GM12878 (cell line): ENCODE measurements at regions not wholly inside any gene's neighbourhood (a gene's known extent, or its start where the extent isn't known, plus 50 kb on each side); places are given as distances from the start of the nearest gene placed in this dataset.

ENCODE experiments used
- ATF7 ChIP-seq: fragments of 450-650 bp; IDR thresholded peaks from 2 replicates; pipeline ENCODE4 v1.6.1; 2016; ENCODE audit warnings: low read depth, mild to moderate bottlenecking
- BMI1 ChIP-seq: fragments of 450-650 bp; IDR thresholded peaks from 2 replicates; pipeline ENCODE4 v1.6.1; 2016; ENCODE audit warnings: mild to moderate bottlenecking, moderate library complexity, borderline replicate concordance
- CBX3 ChIP-seq: fragments of 200-600 bp; sonication (generic); IDR thresholded peaks from 2 replicates; pipeline ENCODE4 v1.6.1; 2016; ENCODE audit warnings: low read depth, borderline replicate concordance
- CHD1 ChIP-seq: IDR thresholded peaks from 2 replicates; pipeline ENCODE4 v1.6.1; 2012; ENCODE audit warnings: low read depth, low read length, improper control_type of control experiment
- GATAD2B ChIP-seq: fragments of 450-650 bp; conservative IDR thresholded peaks from 2 replicates; pipeline ENCODE4 v1.6.1; 2017; ENCODE audit warnings: low read depth, mild to moderate bottlenecking, moderate library complexity
- HCFC1 ChIP-seq: fragments of 150-350 bp; IDR thresholded peaks from 2 replicates; pipeline ENCODE4 v1.6.1; 2014; ENCODE audit warnings: low read length
- KDM1A ChIP-seq: fragments of 200-600 bp; sonication (generic); IDR thresholded peaks from 2 replicates; pipeline ENCODE4 v1.6.1; 2016; ENCODE audit warnings: borderline replicate concordance
- MEF2B ChIP-seq: fragments of 450-650 bp; IDR thresholded peaks from 2 replicates; pipeline ENCODE4 v1.6.1; 2018; ENCODE audit warnings: mild to moderate bottlenecking, moderate library complexity; ENCODE audit not compliant: partially characterized antibody, poor library complexity, severe bottlenecking
- NFIC ChIP-seq: IDR thresholded peaks from 2 replicates; pipeline ENCODE4 v1.6.1; 2012; ENCODE audit warnings: low read depth, mild to moderate bottlenecking, inconsistent platforms, low read length, moderate library complexity
- NR2C1 ChIP-seq: fragments of 450-650 bp; IDR thresholded peaks from 2 replicates; pipeline ENCODE4 v1.6.1; 2017; ENCODE audit warnings: antibody characterized with exemption, mild to moderate bottlenecking, moderate library complexity
- PAX5 ChIP-seq: IDR thresholded peaks from 2 replicates; pipeline ENCODE4 v1.6.1; 2011; ENCODE audit warnings: low read depth, low read length, borderline replicate concordance
- POLR2A ChIP-seq: IDR thresholded peaks from 2 replicates; pipeline ENCODE4 v1.6.1; 2011; ENCODE audit warnings: low read depth, mild to moderate bottlenecking, low read length
- SIX5 ChIP-seq: IDR thresholded peaks from 2 replicates; pipeline ENCODE4 v1.6.1; 2011; ENCODE audit warnings: mild to moderate bottlenecking, low read depth, low read length, moderate library complexity; ENCODE audit not compliant: severe bottlenecking
- SMAD1 ChIP-seq: fragments of 450-650 bp; IDR thresholded peaks from 2 replicates; pipeline ENCODE4 v1.6.1; 2018; ENCODE audit warnings: mild to moderate bottlenecking, low read depth; ENCODE audit not compliant: partially characterized antibody
- STAT3 ChIP-seq: IDR thresholded peaks from 2 replicates; pipeline ENCODE4 v1.6.1; 2011; ENCODE audit warnings: low read depth, low read length, improper control_type of control experiment
- ZNF207 ChIP-seq: fragments of 450-650 bp; IDR thresholded peaks from 2 replicates; pipeline ENCODE4 v1.6.1; 2014; ENCODE audit warnings: antibody characterized with exemption, mild to moderate bottlenecking, borderline replicate concordance
- ZNF24 ChIP-seq: fragments of 450-650 bp; IDR thresholded peaks from 2 replicates; pipeline ENCODE4 v1.6.1; 2017; ENCODE audit warnings: antibody characterized with exemption, mild to moderate bottlenecking
- ZNF274 ChIP-seq: IDR thresholded peaks from one replicate; pipeline ENCODE4 v1.8.0; 2011; ENCODE audit not compliant: insufficient read length, insufficient read depth
- TF ChIP-seq, protein P1 (sequence below), 3 experiments: IDR thresholded peaks in 2 of 3; conservative IDR thresholded peaks in 1 of 3; 2 replicates each; pipeline ENCODE4 v1.5.1; 2011; ENCODE audit warnings: low read depth in 3 of 3, low read length in 3 of 3, mild to moderate bottlenecking in 3 of 3, control low read depth in 2 of 3, moderate library complexity in 2 of 3, inconsistent platforms in 1 of 3, mixed read lengths in 1 of 3; ENCODE audit not compliant: control insufficient read depth in 2 of 3, insufficient read depth in 1 of 3; ENCODE audit errors: extremely low read depth in 1 of 3
- TF ChIP-seq, protein P2 (sequence below): fragments of 450-650 bp; formaldehyde crosslinking; IDR thresholded peaks from 2 replicates; pipeline ENCODE4 v1.4.0; 2020; ENCODE audit warnings: mild to moderate bottlenecking, moderate library complexity
- TF ChIP-seq, protein P3 (sequence below): IDR thresholded peaks from 2 replicates; pipeline ENCODE4 v1.6.1; 2011; ENCODE audit warnings: low read depth, mild to moderate bottlenecking, low read length, moderate library complexity, borderline replicate concordance; ENCODE audit errors: extremely low read depth
- TF ChIP-seq, protein P4 (sequence below): IDR thresholded peaks from 2 replicates; pipeline ENCODE4 v1.6.1; 2012; ENCODE audit warnings: low read depth, low read length, improper control_type of control experiment
- TF ChIP-seq, protein P5 (sequence below): fragments of 450-650 bp; IDR thresholded peaks from 2 replicates; pipeline ENCODE4 v1.6.1; 2016; ENCODE audit warnings: mild to moderate bottlenecking

DNA sequence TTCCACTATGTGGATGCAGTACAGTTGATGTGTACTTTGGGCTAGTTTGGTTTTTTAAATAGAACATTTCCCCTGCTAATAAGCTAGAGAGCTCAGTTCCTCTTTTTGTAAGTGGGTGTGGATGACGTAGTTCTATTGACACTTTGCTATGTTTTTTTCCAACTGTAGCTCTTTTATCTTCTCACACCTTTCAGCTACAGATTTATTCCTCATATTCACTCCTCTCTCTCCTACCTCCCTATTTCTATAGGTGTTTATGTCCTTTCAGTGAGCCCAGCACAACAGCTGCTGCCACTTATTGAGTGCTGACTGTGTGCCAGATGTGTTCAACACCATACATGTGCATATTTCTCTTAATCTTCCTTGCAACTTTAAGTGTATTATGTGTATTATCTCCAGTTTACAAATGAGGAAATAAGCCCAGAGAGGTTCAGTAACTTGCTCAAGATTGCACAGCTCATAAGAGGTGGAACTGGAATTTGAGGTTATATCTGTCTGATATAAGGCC is 215.7 kb downstream of the SEMA6A start (continued):
- peak; percentile 84 for TF ChIP-seq NFIC
- peak; percentile 94 for TF ChIP-seq GATAD2B
- no peak for TF ChIP-seq ZNF274
- TF ChIP-seq MEF2B, result peak; percentile 90
- no peak for TF ChIP-seq POLR2A
- TF ChIP-seq, protein P1, sequence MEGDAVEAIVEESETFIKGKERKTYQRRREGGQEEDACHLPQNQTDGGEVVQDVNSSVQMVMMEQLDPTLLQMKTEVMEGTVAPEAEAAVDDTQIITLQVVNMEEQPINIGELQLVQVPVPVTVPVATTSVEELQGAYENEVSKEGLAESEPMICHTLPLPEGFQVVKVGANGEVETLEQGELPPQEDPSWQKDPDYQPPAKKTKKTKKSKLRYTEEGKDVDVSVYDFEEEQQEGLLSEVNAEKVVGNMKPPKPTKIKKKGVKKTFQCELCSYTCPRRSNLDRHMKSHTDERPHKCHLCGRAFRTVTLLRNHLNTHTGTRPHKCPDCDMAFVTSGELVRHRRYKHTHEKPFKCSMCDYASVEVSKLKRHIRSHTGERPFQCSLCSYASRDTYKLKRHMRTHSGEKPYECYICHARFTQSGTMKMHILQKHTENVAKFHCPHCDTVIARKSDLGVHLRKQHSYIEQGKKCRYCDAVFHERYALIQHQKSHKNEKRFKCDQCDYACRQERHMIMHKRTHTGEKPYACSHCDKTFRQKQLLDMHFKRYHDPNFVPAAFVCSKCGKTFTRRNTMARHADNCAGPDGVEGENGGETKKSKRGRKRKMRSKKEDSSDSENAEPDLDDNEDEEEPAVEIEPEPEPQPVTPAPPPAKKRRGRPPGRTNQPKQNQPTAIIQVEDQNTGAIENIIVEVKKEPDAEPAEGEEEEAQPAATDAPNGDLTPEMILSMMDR (IDR thresholded peaks at IDR 0.05 in 2 of 3, conservative IDR thresholded peaks at IDR 0.05 in 1 of 3; ENCODE audit: control insufficient read depth in 2 of 3, extremely low read depth in 1 of 3, insufficient read depth in 1 of 3, low read depth in 3 of 3, low read length in 3 of 3), result no peak
- TF ChIP-seq, protein P2, sequence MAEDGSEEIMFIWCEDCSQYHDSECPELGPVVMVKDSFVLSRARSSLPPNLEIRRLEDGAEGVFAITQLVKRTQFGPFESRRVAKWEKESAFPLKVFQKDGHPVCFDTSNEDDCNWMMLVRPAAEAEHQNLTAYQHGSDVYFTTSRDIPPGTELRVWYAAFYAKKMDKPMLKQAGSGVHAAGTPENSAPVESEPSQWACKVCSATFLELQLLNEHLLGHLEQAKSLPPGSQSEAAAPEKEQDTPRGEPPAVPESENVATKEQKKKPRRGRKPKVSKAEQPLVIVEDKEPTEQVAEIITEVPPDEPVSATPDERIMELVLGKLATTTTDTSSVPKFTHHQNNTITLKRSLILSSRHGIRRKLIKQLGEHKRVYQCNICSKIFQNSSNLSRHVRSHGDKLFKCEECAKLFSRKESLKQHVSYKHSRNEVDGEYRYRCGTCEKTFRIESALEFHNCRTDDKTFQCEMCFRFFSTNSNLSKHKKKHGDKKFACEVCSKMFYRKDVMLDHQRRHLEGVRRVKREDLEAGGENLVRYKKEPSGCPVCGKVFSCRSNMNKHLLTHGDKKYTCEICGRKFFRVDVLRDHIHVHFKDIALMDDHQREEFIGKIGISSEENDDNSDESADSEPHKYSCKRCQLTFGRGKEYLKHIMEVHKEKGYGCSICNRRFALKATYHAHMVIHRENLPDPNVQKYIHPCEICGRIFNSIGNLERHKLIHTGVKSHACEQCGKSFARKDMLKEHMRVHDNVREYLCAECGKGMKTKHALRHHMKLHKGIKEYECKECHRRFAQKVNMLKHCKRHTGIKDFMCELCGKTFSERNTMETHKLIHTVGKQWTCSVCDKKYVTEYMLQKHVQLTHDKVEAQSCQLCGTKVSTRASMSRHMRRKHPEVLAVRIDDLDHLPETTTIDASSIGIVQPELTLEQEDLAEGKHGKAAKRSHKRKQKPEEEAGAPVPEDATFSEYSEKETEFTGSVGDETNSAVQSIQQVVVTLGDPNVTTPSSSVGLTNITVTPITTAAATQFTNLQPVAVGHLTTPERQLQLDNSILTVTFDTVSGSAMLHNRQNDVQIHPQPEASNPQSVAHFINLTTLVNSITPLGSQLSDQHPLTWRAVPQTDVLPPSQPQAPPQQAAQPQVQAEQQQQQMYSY (CRISPR knock-in tag), result no peak
- TF ChIP-seq ATF7, result peak; percentile 99
- TF ChIP-seq CHD1, result peak; percentile 78; the same call in 1 of the 2 replicates
- no peak for TF ChIP-seq CBX3
- peak; percentile 47 for TF ChIP-seq SMAD1
- TF ChIP-seq STAT3, result peak; percentile 92; the same call in 1 of the 2 replicates
- TF ChIP-seq, protein P3, sequence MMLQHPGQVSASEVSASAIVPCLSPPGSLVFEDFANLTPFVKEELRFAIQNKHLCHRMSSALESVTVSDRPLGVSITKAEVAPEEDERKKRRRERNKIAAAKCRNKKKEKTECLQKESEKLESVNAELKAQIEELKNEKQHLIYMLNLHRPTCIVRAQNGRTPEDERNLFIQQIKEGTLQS, result no peak
- peak; percentile 7; the same call in 1 of the 2 replicates for TF ChIP-seq NR2C1
- peak; percentile 49; the same call in 1 of the 2 replicates for TF ChIP-seq PAX5
- TF ChIP-seq, protein P4, sequence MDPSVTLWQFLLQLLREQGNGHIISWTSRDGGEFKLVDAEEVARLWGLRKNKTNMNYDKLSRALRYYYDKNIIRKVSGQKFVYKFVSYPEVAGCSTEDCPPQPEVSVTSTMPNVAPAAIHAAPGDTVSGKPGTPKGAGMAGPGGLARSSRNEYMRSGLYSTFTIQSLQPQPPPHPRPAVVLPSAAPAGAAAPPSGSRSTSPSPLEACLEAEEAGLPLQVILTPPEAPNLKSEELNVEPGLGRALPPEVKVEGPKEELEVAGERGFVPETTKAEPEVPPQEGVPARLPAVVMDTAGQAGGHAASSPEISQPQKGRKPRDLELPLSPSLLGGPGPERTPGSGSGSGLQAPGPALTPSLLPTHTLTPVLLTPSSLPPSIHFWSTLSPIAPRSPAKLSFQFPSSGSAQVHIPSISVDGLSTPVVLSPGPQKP, result no peak
- no peak for TF ChIP-seq KDM1A
- TF ChIP-seq BMI1, result peak; percentile 93
- TF ChIP-seq ZNF24, result peak; percentile 82
- TF ChIP-seq, protein P5, sequence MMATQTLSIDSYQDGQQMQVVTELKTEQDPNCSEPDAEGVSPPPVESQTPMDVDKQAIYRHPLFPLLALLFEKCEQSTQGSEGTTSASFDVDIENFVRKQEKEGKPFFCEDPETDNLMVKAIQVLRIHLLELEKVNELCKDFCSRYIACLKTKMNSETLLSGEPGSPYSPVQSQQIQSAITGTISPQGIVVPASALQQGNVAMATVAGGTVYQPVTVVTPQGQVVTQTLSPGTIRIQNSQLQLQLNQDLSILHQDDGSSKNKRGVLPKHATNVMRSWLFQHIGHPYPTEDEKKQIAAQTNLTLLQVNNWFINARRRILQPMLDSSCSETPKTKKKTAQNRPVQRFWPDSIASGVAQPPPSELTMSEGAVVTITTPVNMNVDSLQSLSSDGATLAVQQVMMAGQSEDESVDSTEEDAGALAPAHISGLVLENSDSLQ, result peak; percentile 68; the same call in 1 of the 2 replicates
- TF ChIP-seq ZNF207, result 0 out of 2 replicates have a peak, but pooled peaks have one; percentile 44
- TF ChIP-seq SIX5, result no peak
- TF ChIP-seq HCFC1, result no peak
